ENCODE measurements at regions not wholly inside any gene's neighbourhood (a gene's known extent, or its start where the extent isn't known, plus 50 kb on each side); places are given as distances from the start of the nearest gene placed in this dataset.

GRCh38 chr12:113581342-113581741, 109.7 kb upstream of the LHX5 start:
- H4K91ac ChIP-seq (ENCODE audit: insufficient read length, low read depth, low read length) = no peak overlapping the region
- TF ChIP-seq CTCF (conservative IDR thresholded peaks at IDR 0.05) = no peak
- Mint-ChIP-seq H3K27me3 (ENCODE audit: low read depth) (peaks cover 10% of the 10 kb centered on the region), H3K27ac (no peak overlapping the region; a peak in 1 of 7 replicates), H3K4me3 (no peak overlapping the region), H3K9me3 (peaks cover 23 to 25% of the 10 kb centered on the region in 2 experiments), H3K36me3 (ENCODE audit: insufficient read depth in 1 of 3, low read depth in 3 of 3) (peaks cover 10 to 20% (median 13%) of the 10 kb centered on the region in 3 experiments), H3K4me1 (peaks cover 31 to 41% of the 10 kb centered on the region in 2 experiments)
- no peak overlapping the region for H4K8ac ChIP-seq (replicated peaks; ENCODE audit: insufficient read length, low read depth, low read length)
- no peak overlapping the region for H3K18ac ChIP-seq (ENCODE audit: insufficient read length, low read depth, low read length)
- no peak overlapping the region for H3K4ac ChIP-seq (ENCODE audit: low read depth, low read length)
- H4K5ac ChIP-seq (ENCODE audit: insufficient read length, low read depth, low read length) = no peak overlapping the region
- H2BK15ac ChIP-seq (ENCODE audit: low read depth, low read length) = no peak overlapping the region
- no peak overlapping the region for H3K23ac ChIP-seq (ENCODE audit: insufficient read length, low read depth, low read length)
- no peak overlapping the region for H2AFZ ChIP-seq (ENCODE audit: low read length)
- no peak overlapping the region for H3K4me2 ChIP-seq (ENCODE audit: insufficient read depth, insufficient read length, low read length)
- H3K9ac ChIP-seq (ENCODE audit: extremely low read depth, insufficient read length, low read length) = no peak overlapping the region
- no peaks in the 10 kb centered on the region for H3K9me3 ChIP-seq (ENCODE audit: control insufficient read depth, low read depth, low read length)
- no peak overlapping the region for H3K27ac ChIP-seq (ENCODE audit: insufficient read length, low read depth, low read length)
- no peaks in the 10 kb centered on the region for H3K27me3 ChIP-seq (ENCODE audit: insufficient read depth, low read length)
- H4K20me1 ChIP-seq (ENCODE audit: control insufficient read depth, insufficient read depth, insufficient read length) = no peaks in the 10 kb centered on the region
- H2AK5ac ChIP-seq (ENCODE audit: insufficient read length, low read length) = no peak overlapping the region
- no peaks in the 10 kb centered on the region for H3K23me2 ChIP-seq (ENCODE audit: insufficient read length, low read depth, low read length, poor library complexity, severe bottlenecking)
- no peak overlapping the region for H2BK20ac ChIP-seq (ENCODE audit: low read depth, low read length, poor library complexity, severe bottlenecking)
- no peak overlapping the region for H2BK12ac ChIP-seq (ENCODE audit: insufficient read length, low read depth, low read length)
- no peak overlapping the region for H2BK120ac ChIP-seq (ENCODE audit: low read depth, low read length, poor library complexity, severe bottlenecking)
- no peaks in the 10 kb centered on the region for H3K79me1 ChIP-seq (ENCODE audit: insufficient read depth, low read depth, low read length, poor library complexity, severe bottlenecking)
- H3K4me1 ChIP-seq (ENCODE audit: insufficient read depth, low read length) = no peaks in the 10 kb centered on the region; the same call in 1 of the 2 replicates
- no peak overlapping the region for H3T11ph ChIP-seq (ENCODE audit: low read length)
- no peaks in the 10 kb centered on the region for H3K79me2 ChIP-seq (ENCODE audit: insufficient read depth, low read length)
- no peak overlapping the region for H3K14ac ChIP-seq (ENCODE audit: insufficient read depth, low read length)
- no peak for DNase-seq
- no peak overlapping the region for H2BK5ac ChIP-seq (ENCODE audit: insufficient read length, low read length)
- H3K56ac ChIP-seq (ENCODE audit: insufficient read length, low read depth, low read length) = no peak overlapping the region

Data from H9 (cell line).